RWPE1 (cell line): ENCODE measurements at regions not wholly inside any gene's neighbourhood (a gene's known extent, or its start where the extent isn't known, plus 50 kb on each side); places are given as distances from the start of the nearest gene placed in this dataset.

Experiments used
- CTCF ChIA-PET: fragments of 350-600 bp; sonication (Branson Sonifier 250); formaldehyde crosslinking; extraction: SDS; loops from one replicate; lab custom pipeline; 2021; lab: Yijun Ruan, JAX
- POLR2A ChIA-PET: fragments of 400-600 bp; formaldehyde crosslinking; extraction: SDS; loops from one replicate; lab custom pipeline; 2020; ENCODE audit warnings: antibody characterized with exemption; ENCODE audit not compliant: low non-redundant PET; lab: Yijun Ruan, JAX
- DNase-seq: peaks from one replicate; pipeline ENCODE4 v3.0.0; 2012; ENCODE audit warnings: low spot score
- H3K27ac ChIP-seq: fragments of 450-650 bp; 2 replicates; pipeline ENCODE4 v1.5.1; 2017
- CTCF ChIP-seq: fragments of 450-650 bp; conservative IDR thresholded peaks from 2 replicates; pipeline ENCODE4 v1.5.1; 2017; ENCODE audit warnings: low read depth, mild to moderate bottlenecking

DNA sequence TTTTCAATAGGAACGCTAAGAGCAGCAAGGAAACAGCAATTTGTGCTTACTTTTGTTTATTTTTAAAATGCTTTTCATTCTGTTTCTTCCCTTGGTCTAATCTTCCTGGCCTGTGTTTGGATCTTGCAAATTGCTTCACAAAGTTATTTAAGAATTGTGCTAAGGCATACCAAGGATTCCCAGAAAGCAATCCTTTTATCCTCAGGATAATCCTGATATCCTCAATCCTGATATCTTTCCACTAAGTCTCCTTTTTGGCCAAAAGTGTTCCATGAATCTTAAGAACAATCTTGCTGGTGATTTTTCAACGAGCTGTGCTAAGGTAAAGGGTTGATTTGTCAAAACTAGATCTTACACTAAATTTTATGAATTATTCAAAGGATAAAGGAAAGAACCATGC is 1577.9 kb downstream of the PLA2G4A start:
- no peak overlapping the region for H3K27ac ChIP-seq
- TF ChIP-seq CTCF: no peak
- no peak for DNase-seq
- ChIA-PET POLR2A (no interaction called here), CTCF (no interaction called here)

DNA sequence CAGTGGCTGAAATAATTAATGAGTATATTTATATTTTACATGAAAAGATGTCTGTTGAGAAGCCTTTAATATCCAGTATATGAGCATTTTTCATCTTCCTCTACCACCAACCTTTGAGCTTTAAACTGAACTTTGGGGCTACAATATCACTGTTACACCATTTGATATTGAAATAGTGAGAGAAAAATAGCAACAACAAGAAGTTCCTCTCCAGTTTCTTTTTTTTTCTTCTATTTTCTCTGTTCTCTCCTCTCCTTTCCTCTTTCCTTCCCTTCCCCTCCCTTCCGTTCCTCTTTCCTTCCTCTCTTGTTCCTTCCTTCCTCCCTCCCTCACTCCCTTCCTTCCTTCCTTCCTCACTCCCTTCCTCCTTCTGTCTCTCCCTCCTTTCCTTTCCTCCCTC is 1591.4 kb downstream of the PLA2G4A start:
- POLR2A ChIA-PET: no interaction called here
- no peak for DNase-seq
- CTCF ChIA-PET: no interaction called here
- no peak overlapping the region for H3K27ac ChIP-seq
- TF ChIP-seq CTCF: no peak

DNA sequence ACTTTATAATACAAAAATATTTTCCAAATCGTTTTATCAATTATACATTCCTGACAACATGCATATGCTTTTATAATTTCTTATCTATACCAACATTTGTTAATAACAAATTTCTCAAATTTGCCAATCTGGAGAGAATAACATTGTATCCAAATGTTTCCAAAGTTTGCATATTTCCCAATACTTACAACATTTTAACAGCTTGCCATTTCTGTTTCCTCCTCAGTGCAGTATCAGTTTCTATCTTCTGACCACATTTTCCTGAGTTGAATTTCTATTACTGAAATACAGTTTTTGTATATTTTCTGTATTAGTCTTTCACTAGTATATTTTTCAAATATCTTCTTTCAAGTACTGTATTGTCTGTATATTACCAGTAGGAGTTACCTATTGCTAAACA is 1594.3 kb downstream of the PLA2G4A start:
- H3K27ac ChIP-seq: no peak overlapping the region
- no peak for DNase-seq
- CTCF ChIA-PET: interaction anchor here (0.9 kb wide), 1 partner anchor 28 kb away, joined by 3 read pairs; no protein-coding TSS in a partner anchor
- POLR2A ChIA-PET: no interaction called here
- TF ChIP-seq CTCF: no peak

DNA sequence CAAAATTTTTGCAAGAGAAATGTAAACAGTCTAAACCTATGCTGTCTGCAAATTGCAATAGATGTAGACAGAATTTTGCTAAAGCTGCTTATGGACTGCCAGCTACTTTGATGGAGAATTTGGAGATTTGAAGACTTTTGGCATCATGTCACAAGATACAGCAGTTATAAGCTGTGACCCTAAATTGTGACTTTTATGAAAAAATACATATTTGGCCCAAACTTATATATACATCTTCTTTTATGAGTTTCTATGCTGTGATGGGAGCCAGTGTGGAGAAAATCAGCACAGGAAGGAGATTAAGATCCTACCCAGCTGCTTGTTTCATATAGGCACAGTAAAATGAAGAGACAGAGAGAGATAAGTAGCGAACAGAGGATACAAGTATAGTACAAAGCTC is 1595.4 kb downstream of the PLA2G4A start:
- no peak for DNase-seq
- H3K27ac ChIP-seq: no peak overlapping the region
- ChIA-PET CTCF (interaction anchor here (0.6 kb wide), 1 partner anchor 352 kb away, joined by 3 read pairs; no protein-coding TSS in a partner anchor), POLR2A (no interaction called here)
- TF ChIP-seq CTCF: no peak

DNA sequence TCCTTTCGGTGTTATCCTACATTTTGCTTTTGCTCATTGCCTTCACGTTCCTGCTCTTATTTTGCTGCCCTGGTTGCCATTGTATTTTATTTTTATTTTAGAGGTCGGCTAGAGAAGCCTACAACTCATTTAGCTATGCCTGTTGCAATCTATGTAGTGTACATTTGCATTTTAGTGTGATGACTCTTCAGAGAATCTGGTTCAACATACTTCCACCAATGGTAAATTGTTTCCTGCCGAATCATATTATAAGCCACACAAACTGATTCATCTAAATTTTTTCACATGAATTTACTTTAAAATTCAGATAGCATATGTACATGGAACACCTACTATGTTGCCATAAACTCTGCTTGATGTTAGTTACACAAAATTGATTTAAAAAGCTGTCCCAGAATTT is 1596.9 kb downstream of the PLA2G4A start:
- POLR2A ChIA-PET: no interaction called here
- H3K27ac ChIP-seq: no peak overlapping the region
- TF ChIP-seq CTCF: no peak
- DNase-seq: no peak
- CTCF ChIA-PET: no interaction called here

GRCh38 chr1:188426561-188426960 is 1597.8 kb downstream of the PLA2G4A start:
- DNase-seq: no peak
- CTCF ChIA-PET: no interaction called here
- H3K27ac ChIP-seq: no peak overlapping the region
- POLR2A ChIA-PET: no interaction called here
- TF ChIP-seq CTCF: no peak

- H3K27ac ChIP-seq: no peak overlapping the region
- no peak for DNase-seq
- POLR2A ChIA-PET: no interaction called here
- TF ChIP-seq CTCF: no peak
- CTCF ChIA-PET: no interaction called here
These were observed 1598.9 kb downstream of the PLA2G4A start for GRCh38 chr1:188427642-188428041.
